ENCODE measurements at regions not wholly inside any gene's neighbourhood (a gene's known extent, or its start where the extent isn't known, plus 50 kb on each side); places are given as distances from the start of the nearest gene placed in this dataset.

DNA sequence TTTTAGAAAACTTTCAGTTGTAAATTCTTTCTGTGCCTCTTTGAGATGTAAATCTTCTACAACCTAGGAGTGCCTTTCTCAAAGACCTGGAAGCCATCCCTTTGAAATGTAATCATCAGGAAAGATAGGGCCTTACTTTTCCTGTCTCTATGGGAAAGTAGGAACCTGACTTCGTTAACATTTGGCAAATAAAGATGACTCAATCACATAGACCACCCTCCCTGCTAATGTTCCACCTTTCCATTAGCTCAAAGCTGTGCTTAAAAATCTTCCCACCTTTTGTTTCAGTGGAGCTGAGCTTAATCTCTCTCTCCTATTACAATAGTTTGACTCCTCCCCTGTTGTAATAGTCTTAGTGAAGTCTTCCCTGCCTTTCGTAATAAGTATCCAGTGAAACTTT lies 247.7 kb downstream of the OLFM4 start:
- BruUV-seq (replicated peaks) = no TSS peak
- no peaks in the 10 kb centered on the region for H3K9me1 ChIP-seq (replicated peaks; ENCODE audit: control insufficient read depth, extremely low read depth, insufficient read depth, low read length)
- no peak overlapping the region for H3K4me2 ChIP-seq (ENCODE audit: insufficient read depth, low read length)
- no peaks in the 10 kb centered on the region for H3K36me3 ChIP-seq (ENCODE audit: control insufficient read depth in 2 of 2, extremely low read depth in 1 of 2, insufficient read depth in 2 of 2, low read length in 2 of 2)
- CTCF ChIA-PET = no interaction called here
- TF ChIP-seq FOS (IDR thresholded peaks at IDR 0.05; ENCODE audit: borderline replicate concordance, insufficient read depth, low read length) (no peak), EZH2 (IDR thresholded peaks at IDR 0.05; ENCODE audit: borderline replicate concordance, low read depth, low read length, severe bottlenecking) (no peak), MAX (IDR thresholded peaks at IDR 0.05; ENCODE audit: insufficient read depth, insufficient read length) (no peak), JUN (IDR thresholded peaks at IDR 0.05; ENCODE audit: borderline replicate concordance, insufficient read depth, insufficient read length, low read depth) (no peak), POLR2A (IDR thresholded peaks at IDR 0.05; ENCODE audit: low read depth, low read length) (no peak), POLR2AphosphoS5 (IDR thresholded peaks at IDR 0.05; ENCODE audit: insufficient read depth, low read depth, low read length) (no peak), GATA2 (IDR thresholded peaks at IDR 0.05; ENCODE audit: insufficient read depth, insufficient read length, low read depth, low read length) (no peak), MYC (IDR thresholded peaks at IDR 0.05; ENCODE audit: low read depth, low read length) (no peak)
- TF ChIP-seq, protein P1, sequence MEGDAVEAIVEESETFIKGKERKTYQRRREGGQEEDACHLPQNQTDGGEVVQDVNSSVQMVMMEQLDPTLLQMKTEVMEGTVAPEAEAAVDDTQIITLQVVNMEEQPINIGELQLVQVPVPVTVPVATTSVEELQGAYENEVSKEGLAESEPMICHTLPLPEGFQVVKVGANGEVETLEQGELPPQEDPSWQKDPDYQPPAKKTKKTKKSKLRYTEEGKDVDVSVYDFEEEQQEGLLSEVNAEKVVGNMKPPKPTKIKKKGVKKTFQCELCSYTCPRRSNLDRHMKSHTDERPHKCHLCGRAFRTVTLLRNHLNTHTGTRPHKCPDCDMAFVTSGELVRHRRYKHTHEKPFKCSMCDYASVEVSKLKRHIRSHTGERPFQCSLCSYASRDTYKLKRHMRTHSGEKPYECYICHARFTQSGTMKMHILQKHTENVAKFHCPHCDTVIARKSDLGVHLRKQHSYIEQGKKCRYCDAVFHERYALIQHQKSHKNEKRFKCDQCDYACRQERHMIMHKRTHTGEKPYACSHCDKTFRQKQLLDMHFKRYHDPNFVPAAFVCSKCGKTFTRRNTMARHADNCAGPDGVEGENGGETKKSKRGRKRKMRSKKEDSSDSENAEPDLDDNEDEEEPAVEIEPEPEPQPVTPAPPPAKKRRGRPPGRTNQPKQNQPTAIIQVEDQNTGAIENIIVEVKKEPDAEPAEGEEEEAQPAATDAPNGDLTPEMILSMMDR (IDR thresholded peaks at IDR 0.05; ENCODE audit: extremely low read depth in 1 of 2, insufficient read depth in 1 of 2, low read depth in 1 of 2, low read length in 2 of 2) = no peak
- no peak for FAIRE-seq
- H3K9ac ChIP-seq (replicated peaks; ENCODE audit: extremely low read depth, insufficient read depth, low read length) = no peak overlapping the region
- no peak for DNase-seq (ENCODE audit: low read depth, low spot score)
- no peaks in the 10 kb centered on the region for H3K4me1 ChIP-seq (ENCODE audit: control insufficient read depth, extremely low read depth, insufficient read depth, low read length)
- H3K27ac ChIP-seq (ENCODE audit: insufficient read depth, low read depth, low read length) = no peak overlapping the region
- no peaks in the 10 kb centered on the region for H3K27me3 ChIP-seq (ENCODE audit: control insufficient read depth in 2 of 2, insufficient read depth in 2 of 2, low read length in 2 of 2)
- no peak overlapping the region for H3K4me3 ChIP-seq (replicated peaks in 1 of 3; ENCODE audit: insufficient read depth in 1 of 3, low read depth in 1 of 3, low read length in 3 of 3)
- intact Hi-C loops (cut with micrococcal nuclease) = no loop called here
- no peaks in the 10 kb centered on the region for H3K79me2 ChIP-seq (ENCODE audit: control insufficient read depth, insufficient read depth, low read length)
- peaks cover 6% of the 10 kb centered on the region for H3K9me3 ChIP-seq (replicated peaks; ENCODE audit: control insufficient read depth, insufficient read depth, low read length)
- H4K20me1 ChIP-seq (replicated peaks; ENCODE audit: control insufficient read depth, extremely low read depth, insufficient read depth, low read length) = no peaks in the 10 kb centered on the region
- POLR2A ChIA-PET = no interaction called here
- dilution Hi-C loops (cut with MboI; ENCODE audit: extremely low pct_ligation_motif_present, low sequenced_read_pairs) = no loop called here
- H2AFZ ChIP-seq (ENCODE audit: low read depth, low read length) = no peak overlapping the region
